Left renal cortex interstitium (tissue), 4 donors: ENCODE measurements at regions not wholly inside any gene's neighbourhood (a gene's known extent, or its start where the extent isn't known, plus 50 kb on each side); places are given as distances from the start of the nearest gene placed in this dataset.

Source experiments
- DNase-seq, 4 donors: peaks; one replicate each; pipeline ENCODE4 v3.0.0-alpha.2; 2013; ENCODE audit warnings: low read depth in 4 of 4, low spot score in 2 of 4, missing footprints in 1 of 4

- no peak for DNase-seq
Measured at GRCh38 chr12:60027266-60027665, 431.4 kb downstream of the SLC16A7 start.

GRCh38 chr12:60034147-60034546 is 438.3 kb downstream of the SLC16A7 start:
- no peak for DNase-seq

DNA sequence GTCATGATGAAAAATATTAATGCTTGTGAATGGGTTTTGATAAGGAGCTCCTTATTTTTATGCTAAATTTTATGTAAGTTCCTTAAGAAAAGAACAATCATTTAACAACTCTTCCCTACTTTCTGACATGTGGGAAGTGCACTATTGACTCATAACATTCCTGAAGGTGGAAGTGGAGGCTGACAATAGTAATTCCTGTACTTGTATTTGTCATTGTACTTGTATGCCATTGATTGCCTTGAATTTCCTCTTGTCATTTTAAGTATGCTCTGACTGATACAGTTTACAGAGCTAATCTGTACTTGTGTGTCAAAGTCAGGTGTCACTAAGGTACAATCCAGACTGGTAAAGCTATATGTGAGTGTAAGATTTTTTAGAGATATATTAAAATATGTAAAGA is 440.0 kb downstream of the SLC16A7 start:
- no peak for DNase-seq

GRCh38 chr12:60042835-60043234 is 447.0 kb downstream of the SLC16A7 start:
- no peak for DNase-seq

- DNase-seq = no peak
Measured at GRCh38 chr12:60043236-60043635, 447.4 kb downstream of the SLC16A7 start.

DNA sequence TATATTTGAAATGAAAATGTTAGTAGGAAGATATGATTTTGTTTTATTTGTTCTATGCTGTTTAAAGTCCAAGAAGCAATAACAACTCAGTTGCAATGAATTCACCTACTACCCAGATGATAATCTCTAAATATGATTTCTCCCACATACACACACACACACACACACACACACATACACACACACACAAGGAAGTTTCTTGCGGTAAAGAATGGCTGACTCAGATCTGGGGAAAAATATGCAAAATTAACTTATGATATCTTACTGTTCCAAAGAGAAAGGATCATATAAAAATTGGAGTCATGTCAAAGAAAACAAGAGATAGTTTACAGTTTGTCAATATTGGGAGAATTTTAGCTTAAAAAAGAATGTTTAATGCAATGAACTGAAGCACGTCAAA is 456.7 kb downstream of the SLC16A7 start:
- DNase-seq = no peak

GRCh38 chr12:60059180-60059579 is 463.4 kb downstream of the SLC16A7 start:
- no peak for DNase-seq

DNA sequence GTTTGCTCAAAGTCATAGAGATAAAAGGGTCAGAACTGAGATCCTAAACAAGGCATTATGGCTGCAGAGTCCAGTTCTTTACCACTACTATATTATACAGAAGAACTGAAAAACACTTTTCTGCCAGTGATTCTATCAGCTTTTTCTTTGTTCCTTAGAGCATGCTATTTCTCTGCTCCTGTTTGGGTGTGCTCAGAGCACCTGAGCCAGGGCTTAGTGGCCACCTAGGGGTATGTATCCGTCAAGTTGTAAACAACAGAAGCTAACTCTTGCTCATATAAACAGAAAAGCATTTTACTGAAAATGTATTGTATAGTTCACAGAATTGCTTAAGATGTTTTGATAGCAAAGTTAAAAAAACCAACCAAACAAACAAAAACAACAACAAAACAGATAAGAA is 470.8 kb downstream of the SLC16A7 start:
- no peak for DNase-seq

DNA sequence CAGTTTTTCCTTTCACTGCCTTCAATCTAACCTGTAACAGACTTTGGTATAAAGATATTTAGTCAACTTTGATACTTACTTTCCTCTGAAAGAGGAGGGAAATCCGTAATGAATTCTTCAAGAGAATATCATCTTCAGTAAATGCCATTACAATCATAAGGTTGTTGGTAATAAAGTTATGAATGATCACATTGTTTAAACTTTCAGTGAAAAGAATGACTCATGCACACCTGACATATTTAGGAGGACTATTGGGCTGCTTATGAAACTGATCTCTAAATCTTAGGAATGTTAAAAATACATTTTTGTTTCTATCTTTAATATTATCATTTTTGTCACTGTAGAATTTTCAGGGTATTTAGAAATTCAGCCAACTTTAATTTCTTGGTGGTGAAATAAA is 474.7 kb downstream of the SLC16A7 start:
- DNase-seq = no peak

DNA sequence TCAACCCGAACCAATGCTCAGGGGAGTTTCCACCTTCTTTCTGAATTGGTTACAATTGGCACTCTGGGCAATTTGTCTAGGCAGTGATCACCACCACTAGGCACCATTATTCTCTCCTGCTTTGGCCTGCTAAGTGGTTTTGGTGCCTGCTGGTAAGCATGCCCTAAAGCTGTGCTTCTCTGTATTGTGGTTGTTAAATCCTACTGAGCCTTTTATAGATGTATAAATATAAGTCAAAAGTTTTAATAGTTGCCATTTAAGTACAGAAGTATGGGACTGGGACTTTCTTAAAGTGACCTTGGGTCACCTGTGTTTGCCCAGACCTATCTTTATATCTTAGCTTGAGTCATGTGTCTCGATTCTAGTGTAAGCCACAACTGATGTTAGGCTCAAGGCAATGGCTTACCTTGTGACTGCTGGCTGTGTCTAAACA is 475.9 kb downstream of the SLC16A7 start:
- DNase-seq = no peak

GRCh38 chr12:60072911-60073310 is 477.1 kb downstream of the SLC16A7 start:
- DNase-seq = no peak

GRCh38 chr12:60075091-60075490 is 479.3 kb downstream of the SLC16A7 start:
- DNase-seq = no peak

DNA sequence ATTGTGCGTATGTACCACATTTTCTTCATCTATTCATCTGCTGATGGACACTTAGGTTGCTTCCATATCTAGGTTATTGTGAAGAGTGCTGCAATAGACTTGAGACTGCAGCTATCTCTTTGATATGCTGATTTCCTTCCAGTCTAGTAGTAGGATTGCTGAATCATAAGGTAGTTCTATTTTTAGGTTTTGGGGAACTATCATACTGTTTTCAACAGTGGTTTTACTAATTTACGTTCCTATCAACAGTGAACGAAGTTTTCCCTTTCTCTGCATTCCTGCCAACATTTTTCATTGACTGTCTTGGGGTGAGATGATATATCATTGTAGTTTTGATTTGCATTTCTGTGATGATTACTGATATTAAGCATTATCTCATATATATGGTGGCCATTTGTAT is 482.2 kb downstream of the SLC16A7 start:
- DNase-seq = no peak

GRCh38 chr12:60093428-60093827 is 497.6 kb downstream of the SLC16A7 start:
- no peak for DNase-seq

- DNase-seq = no peak
Measured at GRCh38 chr12:60094436-60094835, 498.6 kb downstream of the SLC16A7 start.

DNA sequence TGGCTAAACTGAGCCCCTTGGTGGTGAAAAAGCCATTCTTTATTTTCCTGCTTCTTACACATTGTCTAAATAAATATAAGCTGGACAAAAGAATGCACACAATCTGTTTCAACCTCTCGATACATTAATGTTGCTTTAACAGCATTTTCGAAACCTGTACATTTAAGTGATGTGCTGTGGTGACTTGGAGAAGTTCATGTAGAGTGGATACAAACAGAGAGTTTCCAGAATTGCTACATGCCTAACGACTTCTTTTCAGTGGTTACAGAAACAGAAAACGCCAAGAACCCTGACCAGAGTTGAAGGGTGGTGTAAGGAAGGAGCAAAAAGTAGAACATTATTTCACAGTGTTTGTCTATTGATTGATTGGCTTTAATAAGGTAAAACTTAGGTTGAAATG is 500.9 kb downstream of the SLC16A7 start:
- DNase-seq = no peak

DNA sequence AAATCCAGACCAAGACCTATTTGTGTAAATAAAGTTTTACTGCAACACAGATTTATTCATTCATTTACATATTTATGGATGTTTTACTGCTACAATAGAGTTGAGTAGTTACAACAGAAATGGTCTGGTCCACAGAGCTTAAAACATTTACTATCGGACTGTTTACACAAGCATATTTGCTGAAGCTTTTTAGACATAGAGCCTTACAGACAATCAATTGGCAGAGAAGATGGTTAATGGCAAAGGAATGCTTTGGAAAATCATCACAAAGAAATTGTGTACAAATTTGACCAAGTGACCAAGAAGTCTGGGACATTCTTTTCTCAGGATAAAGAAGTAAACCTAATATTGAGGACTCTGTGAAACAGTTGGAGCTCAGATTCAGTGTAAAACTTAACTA is 504.3 kb downstream of the SLC16A7 start:
- no peak for DNase-seq

GRCh38 chr12:60100852-60101251 is 505.0 kb downstream of the SLC16A7 start:
- no peak for DNase-seq

GRCh38 chr12:60101715-60102114 is 505.9 kb downstream of the SLC16A7 start:
- DNase-seq = no peak

DNA sequence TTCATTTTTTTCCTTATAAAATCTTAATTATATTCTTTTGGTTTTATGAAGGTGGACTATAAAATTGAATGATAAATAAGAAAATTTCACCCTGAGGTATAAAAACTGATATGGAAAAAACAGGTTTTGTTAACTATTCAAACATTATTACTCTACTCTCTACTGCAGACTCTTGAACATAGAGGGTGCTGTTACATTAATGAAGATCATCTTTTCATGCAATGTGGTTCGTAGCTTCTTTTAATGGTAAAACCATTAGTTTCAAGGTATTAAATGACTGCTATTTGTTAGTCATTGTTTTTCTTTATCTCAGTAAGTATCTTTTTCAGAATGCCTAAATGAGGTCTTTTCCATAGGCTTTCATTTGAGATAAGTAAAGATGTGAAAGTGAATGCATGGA is 510.4 kb downstream of the SLC16A7 start:
- no peak for DNase-seq

- DNase-seq = no peak
Measured at GRCh38 chr12:60107992-60108391, 512.2 kb downstream of the SLC16A7 start.

- DNase-seq = no peak
Measured at GRCh38 chr12:60112063-60112462, 516.2 kb downstream of the SLC16A7 start.

DNA sequence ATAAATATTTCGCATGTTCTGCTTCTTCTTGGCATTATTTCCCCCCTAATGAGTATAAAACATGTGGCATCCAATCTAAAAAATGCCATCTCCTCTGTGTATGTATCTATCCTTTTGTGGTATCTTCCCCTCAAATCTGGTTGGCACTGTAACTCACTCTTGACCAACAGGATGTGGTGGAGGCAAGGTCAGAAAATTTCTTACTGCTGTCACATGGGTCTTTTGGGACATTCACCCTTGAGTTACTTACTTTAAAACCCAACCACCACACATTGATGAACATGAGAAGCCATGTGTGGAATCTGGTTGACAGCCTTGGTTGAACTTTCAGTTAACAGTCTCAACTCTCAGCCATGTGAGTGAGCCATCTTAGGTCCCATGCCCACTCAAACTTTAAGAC is 516.9 kb downstream of the SLC16A7 start:
- no peak for DNase-seq

DNA sequence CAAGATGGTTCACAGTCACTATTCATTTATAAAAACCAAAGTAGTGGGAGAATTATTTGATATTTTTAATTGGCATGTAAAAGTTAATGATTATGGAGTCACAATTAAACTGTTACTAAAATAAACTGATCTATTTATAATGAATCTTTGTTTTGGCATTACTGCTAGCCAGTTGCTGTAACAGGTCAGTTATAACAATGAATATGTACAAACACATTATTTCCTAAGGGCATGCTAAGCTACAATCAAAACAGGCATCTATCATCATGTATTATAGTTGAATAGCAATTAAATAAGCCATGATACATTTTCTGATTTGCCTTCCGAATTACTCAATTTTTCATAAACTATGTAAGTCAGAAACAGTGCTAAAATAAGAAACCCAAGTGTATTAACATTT is 518.3 kb downstream of the SLC16A7 start:
- DNase-seq = no peak
